HepG2 (cell line): ENCODE measurements at regions not wholly inside any gene's neighbourhood (a gene's known extent, or its start where the extent isn't known, plus 50 kb on each side); places are given as distances from the start of the nearest gene placed in this dataset.

Experiments
- ATAC-seq: fragments of 200-7000 bp; cut with Tn5 transposase; 3 replicates; pipeline ENCODE4 v1.9.1; 2020; ENCODE audit warnings: mild to moderate bottlenecking, moderate library complexity
- BruUV-seq: library from RNA; stranded (reverse); fragments of 400-500 nt; replicated peaks from 2 replicates; lab custom pipeline; 2021; lab: Mats Ljungman, UMichigan
- CTCF ChIA-PET: fragments of 300-600 bp; formaldehyde crosslinking; extraction: SDS; loops from one replicate; lab custom pipeline; 2021; ENCODE audit warnings: low total read pairs, inconsistent platforms, low intra/inter-chr PET ratio; lab: Yijun Ruan, JAX
- POLR2A ChIA-PET: fragments of 350-600 bp; sonication (Branson Sonifier 250); formaldehyde crosslinking; loops from one replicate; lab custom pipeline; 2020; ENCODE audit warnings: antibody characterized with exemption, inconsistent platforms; lab: Yijun Ruan, JAX
- DNase-seq: peaks from one replicate; pipeline ENCODE4 v3.0.0-alpha.2; 2015; ENCODE audit warnings: low spot score
- FAIRE-seq: peaks from 3 replicates; lab custom pipeline; 2011; peaks lifted over from hg19 to GRCh38; lab: Jason Lieb, UNC
- H2AFZ ChIP-seq: one replicate; pipeline ENCODE4 v1.6.1; 2011; ENCODE audit warnings: low read length, inconsistent platforms
- H3K27ac ChIP-seq: fragments of 300-600 bp; 3 replicates; pipeline ENCODE4 v1.8.0; 2011; ENCODE audit warnings: mixed run types, mild to moderate bottlenecking, mixed read lengths, low read length, inconsistent platforms; ENCODE audit not compliant: insufficient read depth; ENCODE audit errors: extremely low read length
- H3K27me3 ChIP-seq, 2 experiments: fragments of 200-600 bp in 1 of 2; 2 replicates in 1 of 2; 3 replicates in 1 of 2; pipeline versions ENCODE4 v1.6.0 to v1.8.0; 2011; ENCODE audit warnings: low read length in 2 of 2, mild to moderate bottlenecking in 2 of 2, moderate library complexity in 2 of 2, inconsistent platforms in 1 of 2; ENCODE audit not compliant: insufficient read depth in 2 of 2, control insufficient read depth in 1 of 2
- H3K36me3 ChIP-seq, 2 experiments: fragments of 200-600 bp in 1 of 2; replicated peaks in 1 of 2; 2 replicates in 1 of 2; 3 replicates in 1 of 2; pipeline versions ENCODE4 v1.5.1 to v1.8.0; 2011; ENCODE audit warnings: low read length in 2 of 2, inconsistent platforms in 1 of 2; ENCODE audit not compliant: insufficient read depth in 2 of 2, control insufficient read depth in 1 of 2
- H3K4me1 ChIP-seq: 2 replicates; pipeline ENCODE4 v1.5.1; 2012; ENCODE audit warnings: low read length, inconsistent platforms; ENCODE audit not compliant: insufficient read depth
- H3K4me2 ChIP-seq: 2 replicates; pipeline ENCODE4 v1.6.0; 2011; ENCODE audit warnings: low read depth, low read length, inconsistent platforms
- H3K4me3 ChIP-seq, 3 experiments: fragments of 200-600 bp in 1 of 3; sonication (generic), shearing (Covaris generic) in 1 of 3; replicated peaks in 1 of 3; 2 replicates each; pipeline ENCODE4 v1.5.1; 2011 to 2016; ENCODE audit warnings: low read length in 3 of 3, inconsistent platforms in 2 of 3, low read depth in 2 of 3, mild to moderate bottlenecking in 2 of 3, control low read depth in 1 of 3, mixed read lengths in 1 of 3; ENCODE audit not compliant: insufficient read depth in 1 of 3
- H3K79me2 ChIP-seq: one replicate; pipeline ENCODE4 v1.6.1; 2011; ENCODE audit warnings: low read length, inconsistent platforms; ENCODE audit not compliant: insufficient read depth
- H3K9ac ChIP-seq: 2 replicates; pipeline ENCODE4 v1.6.0; 2011; ENCODE audit warnings: mild to moderate bottlenecking, low read depth, low read length, inconsistent platforms; ENCODE audit not compliant: insufficient read depth
- H3K9me3 ChIP-seq: 2 replicates; pipeline ENCODE4 v1.5.1; 2012; ENCODE audit warnings: mild to moderate bottlenecking, low read length
- H4K20me1 ChIP-seq: 2 replicates; pipeline ENCODE4 v1.6.0; 2011; ENCODE audit warnings: inconsistent platforms, mild to moderate bottlenecking, low read length, moderate library complexity; ENCODE audit not compliant: insufficient read depth
- ATM ChIP-seq: fragments of 450-650 bp; IDR thresholded peaks from 2 replicates; pipeline ENCODE4 v1.7.1; 2017; ENCODE audit warnings: mild to moderate bottlenecking, borderline replicate concordance
- BRD4 ChIP-seq: sonication (generic); formaldehyde crosslinking; IDR thresholded peaks from 2 replicates; pipeline ENCODE4 v1.4.0; 2020; ENCODE audit warnings: missing genetic modification reagents
- CBX1 ChIP-seq: IDR thresholded peaks from one replicate; pipeline ENCODE4 v1.6.1; 2016; ENCODE audit warnings: antibody characterized with exemption, low read depth
- DBP ChIP-seq: sonication (generic); formaldehyde crosslinking; IDR thresholded peaks from 2 replicates; pipeline ENCODE4 v1.4.0; 2020; ENCODE audit warnings: missing genetic modification reagents; ENCODE audit errors: not compliant biosample characterization
- EEA1 ChIP-seq: sonication (generic); formaldehyde crosslinking; IDR thresholded peaks from 2 replicates; pipeline ENCODE4 v1.5.1; 2020; ENCODE audit warnings: mild to moderate bottlenecking, missing genetic modification reagents, borderline replicate concordance
- HOXA7 ChIP-seq: sonication (generic); formaldehyde crosslinking; IDR thresholded peaks from 2 replicates; pipeline ENCODE4 v1.8.1; 2022; ENCODE audit warnings: mild to moderate bottlenecking, missing genetic modification reagents, moderate library complexity
- IRX3 ChIP-seq: sonication (generic); formaldehyde crosslinking; IDR thresholded peaks from 2 replicates; pipeline ENCODE4 v1.8.1; 2023; ENCODE audit warnings: mild to moderate bottlenecking, low read depth, missing genetic modification reagents, borderline replicate concordance
- KLF9 ChIP-seq: IDR thresholded peaks from 2 replicates; pipeline ENCODE4 v1.6.1; 2016; ENCODE audit warnings: low read depth
- MAFF ChIP-seq: IDR thresholded peaks from 2 replicates; pipeline ENCODE4 v1.6.1; 2011; ENCODE audit warnings: low read depth, low read length, improper control_type of control experiment
- MEIS1 ChIP-seq: sonication (generic); formaldehyde crosslinking; IDR thresholded peaks from 2 replicates; pipeline ENCODE4 v1.9.0; 2021; ENCODE audit warnings: mild to moderate bottlenecking, missing genetic modification reagents, moderate library complexity, borderline replicate concordance
- MXD3 ChIP-seq: IDR thresholded peaks from 2 replicates; pipeline ENCODE4 v1.6.1; 2016; ENCODE audit warnings: mild to moderate bottlenecking, missing biosample characterization, missing genetic modification reagents
- MXI1 ChIP-seq: IDR thresholded peaks from 3 replicates; pipeline ENCODE4 v1.6.1; 2012; ENCODE audit warnings: low read depth, low read length, inconsistent platforms, borderline replicate concordance
- NAIF1 ChIP-seq: sonication (generic); formaldehyde crosslinking; IDR thresholded peaks from 2 replicates; pipeline ENCODE4 v1.5.0; 2020; ENCODE audit warnings: mild to moderate bottlenecking, missing genetic modification reagents, borderline replicate concordance
- ZBTB39 ChIP-seq: sonication (generic); formaldehyde crosslinking; IDR thresholded peaks from 2 replicates; pipeline ENCODE4 v1.5.0; 2020; ENCODE audit warnings: missing genetic modification reagents
- ZNF232 ChIP-seq: sonication (generic); formaldehyde crosslinking; IDR thresholded peaks from 2 replicates; pipeline ENCODE4 v1.4.0; 2020; ENCODE audit warnings: missing genetic modification reagents, borderline replicate concordance
- ZNF256 ChIP-seq: sonication (generic); formaldehyde crosslinking; conservative IDR thresholded peaks from 2 replicates; pipeline ENCODE4 v1.4.0; 2020; ENCODE audit warnings: missing genetic modification reagents
- ZNF335 ChIP-seq: sonication (generic); formaldehyde crosslinking; IDR thresholded peaks from 2 replicates; pipeline ENCODE4 v1.4.0; 2020; ENCODE audit warnings: missing genetic modification reagents
- ZNF713 ChIP-seq: sonication (generic); formaldehyde crosslinking; IDR thresholded peaks from 2 replicates; pipeline ENCODE4 v1.4.0; 2020; ENCODE audit warnings: mild to moderate bottlenecking, missing genetic modification reagents
- ZSCAN20 ChIP-seq: sonication (generic); formaldehyde crosslinking; IDR thresholded peaks from 2 replicates; pipeline ENCODE4 v1.4.0; 2020; ENCODE audit warnings: missing genetic modification reagents, mild to moderate bottlenecking, borderline replicate concordance
- WGBS: methylation state at CpG from one replicate; pipeline ENCODE4 v1.1.6; 2017; ENCODE audit warnings: low lambda C conversion rate; 5-methylcytosine and 5-hydroxymethylcytosine counted together
- in situ Hi-C: cut with HindIII; loops from 2 replicates; pipeline ENCODE4 v1.10.0; 2017; ENCODE audit warnings: low pct_unique_long_range_greater_than_20kb; ENCODE audit not compliant: extremely low pct_ligation_motif_present
- intact Hi-C: fragments of 100-400 bp; cut with micrococcal nuclease; formaldehyde crosslinking; loops from one replicate; pipeline ENCODE4 v1.10.0; 2022; ENCODE audit not compliant: unreplicated experiment

GRCh38 chr6:81633391-81633790 is 119.1 kb downstream of the TENT5A start (continued):
- TF ChIP-seq MEIS1 (CRISPR knock-in tag), result no peak
- TF ChIP-seq ZNF256 (CRISPR knock-in tag), result no peak
- no peak for TF ChIP-seq ZSCAN20 (CRISPR knock-in tag)
- TF ChIP-seq DBP (CRISPR knock-in tag), result no peak
- TF ChIP-seq MAFF, result no peak
- TF ChIP-seq MXI1, result no peak
- no peak for TF ChIP-seq KLF9 (CRISPR knock-in tag)

GRCh38 chr6:81630719-81631118 is 121.8 kb downstream of the TENT5A start:
- Histone ChIP-seq H3K79me2 (no peaks in the 10 kb centered on the region), H3K4me1 (no peaks in the 10 kb centered on the region), H3K4me2 (no peak overlapping the region)
- DNase-seq, result no peak
- TF ChIP-seq BRD4, result no peak
- TF ChIP-seq HOXA7 (CRISPR knock-in tag), result no peak
- TF ChIP-seq ZBTB39 (CRISPR knock-in tag), result no peak
- TF ChIP-seq MXD3 (CRISPR knock-in tag), result no peak
- no peak for TF ChIP-seq ATM
- no peak for TF ChIP-seq CBX1
- TF ChIP-seq NAIF1 (CRISPR knock-in tag), result no peak
- TF ChIP-seq EEA1 (CRISPR knock-in tag), result no peak
- no peak for TF ChIP-seq ZNF335 (CRISPR knock-in tag)
- no peak for TF ChIP-seq ZNF232 (CRISPR knock-in tag)
- no peak for TF ChIP-seq ZNF713 (CRISPR knock-in tag)
- no peak for TF ChIP-seq IRX3 (CRISPR knock-in tag)
- TF ChIP-seq, all 625 proteins: peak for 0
- 40% methylated on average over 1 of the region's 1 CpG for WGBS
- no peak for FAIRE-seq
- Histone ChIP-seq H3K4me3 (no peak overlapping the region), H3K27me3 (no peaks in the 10 kb centered on the region), H3K9me3 (peaks cover 16% of the 10 kb centered on the region), H3K9ac (no peak overlapping the region), H3K27ac (no peak overlapping the region), H3K36me3 (no peaks in the 10 kb centered on the region), H2AFZ (no peak overlapping the region), H4K20me1 (no peaks in the 10 kb centered on the region)
- POLR2A ChIA-PET, result no interaction called here
- ATAC-seq, result no peak
- in situ Hi-C loops, result no loop called here
- no TSS peak for BruUV-seq
- intact Hi-C loops, result no loop called here
- CTCF ChIA-PET, result no interaction called here
